ENCODE measurements at regions not wholly inside any gene's neighbourhood (a gene's known extent, or its start where the extent isn't known, plus 50 kb on each side); places are given as distances from the start of the nearest gene placed in this dataset.

DNA sequence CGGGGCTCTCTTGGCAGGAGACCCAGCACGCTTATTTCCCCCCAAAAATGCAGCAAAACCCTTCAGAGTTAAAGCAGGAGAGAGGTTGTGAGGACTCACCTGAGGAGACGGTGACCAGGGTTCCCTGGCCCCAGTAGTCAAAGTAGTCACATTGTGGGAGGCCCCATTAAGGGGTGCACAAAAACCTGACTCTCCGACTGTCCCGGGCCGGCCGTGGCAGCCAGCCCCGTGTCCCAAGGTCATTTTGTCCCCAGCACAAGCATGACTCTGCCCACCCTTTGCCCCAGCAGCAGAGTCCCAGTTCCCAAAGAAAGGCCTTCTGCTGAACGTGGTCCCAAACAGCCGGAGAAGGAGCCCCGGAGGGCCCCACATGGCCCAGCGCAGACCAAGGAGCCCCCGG is 337.7 kb downstream of the TMEM121 start:
- no peak for DNase-seq (ENCODE audit: extremely low read depth, low read depth)
- no peak overlapping the region for H3K4me3 ChIP-seq (replicated peaks; ENCODE audit: low read depth, low read length)
- TF ChIP-seq, protein P1, sequence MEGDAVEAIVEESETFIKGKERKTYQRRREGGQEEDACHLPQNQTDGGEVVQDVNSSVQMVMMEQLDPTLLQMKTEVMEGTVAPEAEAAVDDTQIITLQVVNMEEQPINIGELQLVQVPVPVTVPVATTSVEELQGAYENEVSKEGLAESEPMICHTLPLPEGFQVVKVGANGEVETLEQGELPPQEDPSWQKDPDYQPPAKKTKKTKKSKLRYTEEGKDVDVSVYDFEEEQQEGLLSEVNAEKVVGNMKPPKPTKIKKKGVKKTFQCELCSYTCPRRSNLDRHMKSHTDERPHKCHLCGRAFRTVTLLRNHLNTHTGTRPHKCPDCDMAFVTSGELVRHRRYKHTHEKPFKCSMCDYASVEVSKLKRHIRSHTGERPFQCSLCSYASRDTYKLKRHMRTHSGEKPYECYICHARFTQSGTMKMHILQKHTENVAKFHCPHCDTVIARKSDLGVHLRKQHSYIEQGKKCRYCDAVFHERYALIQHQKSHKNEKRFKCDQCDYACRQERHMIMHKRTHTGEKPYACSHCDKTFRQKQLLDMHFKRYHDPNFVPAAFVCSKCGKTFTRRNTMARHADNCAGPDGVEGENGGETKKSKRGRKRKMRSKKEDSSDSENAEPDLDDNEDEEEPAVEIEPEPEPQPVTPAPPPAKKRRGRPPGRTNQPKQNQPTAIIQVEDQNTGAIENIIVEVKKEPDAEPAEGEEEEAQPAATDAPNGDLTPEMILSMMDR (IDR thresholded peaks at IDR 0.05; ENCODE audit: low read depth, low read length, missing control alignments): no peak

DNA sequence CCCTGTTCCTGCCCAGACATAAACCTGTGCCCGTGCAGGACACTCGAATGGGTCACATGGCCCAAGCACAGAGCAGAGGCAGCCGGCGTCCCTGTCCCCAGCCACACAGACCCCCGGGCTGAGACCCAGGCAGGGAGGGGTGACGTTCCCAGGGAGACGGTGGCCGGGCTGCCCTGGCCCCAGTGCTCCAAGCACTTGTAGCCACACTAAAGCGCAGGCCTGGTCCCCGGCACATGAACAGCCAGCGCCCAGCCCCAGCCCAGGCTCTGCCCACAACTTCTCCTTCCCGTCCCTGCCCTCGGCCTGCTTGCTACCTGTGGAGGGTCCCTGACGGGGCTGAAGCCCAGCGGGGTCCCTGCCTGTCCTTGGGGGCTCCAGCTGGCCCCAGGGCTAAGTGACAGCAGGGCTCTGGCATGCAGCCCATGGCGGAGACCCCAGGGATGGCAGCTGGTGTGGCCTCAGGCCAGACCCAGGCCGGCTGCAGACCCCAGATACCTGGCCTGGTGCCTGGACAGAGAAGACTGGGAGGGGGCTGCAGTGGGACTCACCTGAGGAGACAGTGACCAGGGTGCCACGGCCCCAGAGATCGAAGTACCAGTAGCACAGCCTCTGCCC is 338.4 kb downstream of the TMEM121 start:
- TF ChIP-seq, protein P1 (IDR thresholded peaks at IDR 0.05; ENCODE audit: low read depth, low read length, missing control alignments): no peak
- DNase-seq (ENCODE audit: extremely low read depth, low read depth): no peak
- H3K4me3 ChIP-seq (replicated peaks; ENCODE audit: low read depth, low read length): no peak overlapping the region

DNA sequence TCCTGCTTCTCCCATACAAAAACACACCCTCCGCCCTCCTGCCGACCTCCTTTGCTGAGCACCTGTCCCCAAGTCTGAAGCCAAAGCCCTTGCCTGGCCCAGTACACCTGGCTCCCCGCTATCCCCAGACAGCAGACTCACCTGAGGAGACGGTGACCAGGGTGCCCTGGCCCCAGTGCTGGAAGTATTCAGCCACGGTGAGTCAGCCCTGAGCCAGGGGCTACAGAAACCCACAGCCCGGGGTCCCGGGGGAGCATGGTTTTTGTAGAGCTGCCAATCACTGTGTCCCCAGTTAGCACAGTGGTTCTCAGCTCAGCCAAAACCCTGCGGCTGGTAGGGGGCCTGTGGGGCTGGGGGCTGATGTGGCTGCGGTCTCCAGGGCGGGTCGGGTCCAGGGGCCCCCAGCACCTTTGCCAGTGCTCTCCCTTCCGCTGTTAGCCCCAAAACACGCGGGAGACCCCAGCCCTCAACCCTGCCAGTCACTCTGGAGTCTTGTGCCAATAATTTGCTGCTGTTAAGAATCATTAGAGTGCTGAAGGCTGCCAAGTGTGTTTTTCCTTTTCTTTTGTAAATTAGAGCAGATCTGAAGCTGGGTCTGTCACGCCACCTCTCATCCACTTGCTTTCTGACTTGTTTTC is 339.0 kb downstream of the TMEM121 start:
- DNase-seq (ENCODE audit: extremely low read depth, low read depth): no peak
- H3K4me3 ChIP-seq (replicated peaks; ENCODE audit: low read depth, low read length): no peak overlapping the region
- TF ChIP-seq, protein P1 (IDR thresholded peaks at IDR 0.05; ENCODE audit: low read depth, low read length, missing control alignments): no peak

DNA sequence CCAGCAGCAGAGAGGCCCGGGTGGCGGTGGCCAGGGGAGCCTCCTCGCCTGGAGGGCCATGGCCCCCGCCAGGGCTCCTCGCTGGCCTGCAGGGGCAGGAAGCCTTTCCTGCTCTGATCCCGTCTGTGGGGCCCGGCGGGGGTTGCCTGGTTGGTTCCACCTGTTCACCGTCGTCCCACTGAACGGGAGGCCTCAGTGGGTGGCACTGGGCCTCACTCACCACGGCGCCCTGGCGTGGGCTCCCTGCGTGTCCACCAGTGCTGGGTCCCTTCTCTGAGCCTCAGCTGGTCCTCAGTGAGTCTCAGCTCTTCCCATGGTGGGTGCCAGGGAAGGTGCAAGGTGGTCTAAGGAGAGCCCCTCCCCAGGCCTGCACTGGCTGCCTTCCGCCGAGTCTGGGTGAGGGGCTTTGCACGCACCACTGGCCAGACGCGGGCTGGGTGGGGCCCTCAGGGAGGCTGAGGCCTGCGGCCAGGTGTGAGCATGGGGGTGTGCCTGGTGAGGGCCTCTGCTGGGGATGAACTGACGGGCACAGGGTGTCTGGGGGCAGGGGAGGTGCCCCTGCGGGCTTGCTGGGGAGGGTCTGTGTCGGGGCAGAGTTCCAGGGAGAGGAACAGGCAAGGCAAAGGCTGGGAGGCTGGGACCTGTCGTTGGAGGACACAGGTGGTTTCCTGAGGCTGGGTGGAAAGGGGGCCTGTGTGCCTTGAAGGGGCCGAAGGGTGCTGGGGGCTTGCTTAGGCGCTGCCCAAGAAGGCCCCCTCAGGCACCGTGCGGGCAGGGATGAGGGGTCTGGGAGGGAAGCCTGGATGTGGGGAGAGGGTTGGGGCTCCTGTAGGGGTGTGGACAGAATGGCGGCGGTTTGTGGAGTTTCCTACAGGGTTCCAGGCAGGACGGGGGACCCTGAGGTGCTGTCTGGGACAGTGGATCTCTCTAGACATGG is 339.8 kb downstream of the TMEM121 start:
- TF ChIP-seq, protein P1 (IDR thresholded peaks at IDR 0.05; ENCODE audit: low read depth, low read length, missing control alignments): no peak
- H3K4me3 ChIP-seq (replicated peaks; ENCODE audit: low read depth, low read length): no peak overlapping the region
- DNase-seq (ENCODE audit: extremely low read depth, low read depth): no peak

DNA sequence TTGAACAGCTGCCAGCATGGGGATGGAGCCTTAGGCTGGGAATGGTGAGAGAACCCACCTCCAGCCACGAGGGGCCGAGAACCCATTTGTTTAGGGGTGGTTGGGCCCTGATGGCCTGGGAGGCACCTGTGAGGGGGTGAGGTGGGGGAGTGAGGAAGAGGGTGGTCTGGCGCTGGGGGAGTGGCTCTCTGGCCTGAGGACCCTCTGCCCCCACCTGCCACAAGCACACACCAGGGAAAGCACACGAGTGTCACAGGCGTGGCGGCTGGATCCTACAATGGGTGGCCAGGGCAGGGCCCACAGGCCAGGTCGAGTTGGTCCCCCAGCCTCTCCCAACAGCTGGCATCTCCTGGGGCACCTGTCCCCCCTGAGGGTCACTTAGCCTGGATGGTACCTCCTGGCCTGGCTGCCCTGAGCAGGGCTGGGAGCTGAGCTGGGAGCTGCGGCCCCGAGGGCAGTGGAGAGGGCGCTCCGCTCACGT is 340.5 kb downstream of the TMEM121 start:
- H3K4me3 ChIP-seq (replicated peaks; ENCODE audit: low read depth, low read length): no peak overlapping the region
- no peak for DNase-seq (ENCODE audit: extremely low read depth, low read depth)
- TF ChIP-seq, protein P1 (IDR thresholded peaks at IDR 0.05; ENCODE audit: low read depth, low read length, missing control alignments): no peak

DNA sequence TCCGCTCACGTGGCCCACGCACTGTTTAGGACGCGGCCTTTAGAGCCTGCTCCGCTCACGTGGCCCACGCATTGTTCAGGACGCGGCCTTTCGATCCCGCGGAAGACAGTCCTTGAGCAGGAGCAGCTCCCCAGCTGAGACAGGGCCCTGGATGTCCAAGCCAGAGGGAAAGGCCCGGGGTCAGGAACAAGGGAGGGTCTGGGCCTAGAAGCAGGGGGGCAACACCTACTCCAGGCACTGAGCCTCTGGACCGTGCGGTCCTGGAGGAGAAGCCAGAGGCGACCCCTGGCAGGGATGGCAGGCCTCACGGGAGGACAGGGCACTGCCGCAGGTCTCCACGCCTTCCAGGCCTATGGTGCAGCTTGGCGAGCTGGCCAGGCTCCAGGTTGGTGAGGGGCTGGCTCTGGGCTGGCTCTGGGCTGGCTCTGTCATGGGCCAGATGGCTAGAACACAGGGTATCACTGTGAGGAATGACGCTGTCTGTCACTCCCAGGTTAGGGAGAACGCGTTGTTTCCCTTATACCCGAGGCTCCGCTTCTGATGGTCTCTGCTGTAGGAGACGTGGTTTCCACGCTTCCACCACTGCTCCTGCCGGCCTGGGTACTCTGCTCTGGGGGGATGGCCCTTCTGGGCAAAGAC is 341.7 kb downstream of the TMEM121 start:
- DNase-seq (ENCODE audit: extremely low read depth, low read depth): no peak
- H3K4me3 ChIP-seq (replicated peaks; ENCODE audit: low read depth, low read length): no peak overlapping the region
- TF ChIP-seq, protein P1 (IDR thresholded peaks at IDR 0.05; ENCODE audit: low read depth, low read length, missing control alignments): no peak

All from HFF-Myc (cell line).